Fibroblast of the aortic adventitia (primary cell): ENCODE measurements at regions not wholly inside any gene's neighbourhood (a gene's known extent, or its start where the extent isn't known, plus 50 kb on each side); places are given as distances from the start of the nearest gene placed in this dataset.

Experiments used
- DNase-seq: peaks from one replicate; pipeline ENCODE4 v3.0.0-alpha.2; 2010; ENCODE audit warnings: low read depth
- H3K4me3 ChIP-seq: 2 replicates; pipeline ENCODE4 v1.5.1; 2011; ENCODE audit warnings: low read depth, mild to moderate bottlenecking, control low read depth, low read length, moderate library complexity
- CTCF ChIP-seq: IDR thresholded peaks from 2 replicates; pipeline ENCODE4 v1.5.1; 2011; ENCODE audit warnings: mild to moderate bottlenecking, low read length, control low read depth, inconsistent platforms; ENCODE audit not compliant: insufficient read depth

GRCh38 chr3:117881210-117881609, 1153.4 kb downstream of the IGSF11 start:
- no peak for TF ChIP-seq CTCF
- no peak for DNase-seq
- H3K4me3 ChIP-seq, result no peak overlapping the region

- H3K4me3 ChIP-seq, result no peak overlapping the region
- peak; percentile 37 for DNase-seq
- no peak for TF ChIP-seq CTCF
These were observed 1149.6 kb downstream of the IGSF11 start for GRCh38 chr3:117885011-117885441.

- TF ChIP-seq CTCF, result no peak
- no peak overlapping the region for H3K4me3 ChIP-seq
- DNase-seq, result peak; percentile 13
These were observed 1148.5 kb downstream of the IGSF11 start for GRCh38 chr3:117886147-117886546.

- DNase-seq, result no peak
- no peak for TF ChIP-seq CTCF
- no peak overlapping the region for H3K4me3 ChIP-seq
These were observed 1147.6 kb downstream of the IGSF11 start for GRCh38 chr3:117887031-117887430.

- TF ChIP-seq CTCF, result no peak
- H3K4me3 ChIP-seq, result no peak overlapping the region
- peak; percentile 32 for DNase-seq
These were observed 1146.7 kb downstream of the IGSF11 start for GRCh38 chr3:117887901-117888300.

GRCh38 chr3:117892431-117892841, 1142.2 kb downstream of the IGSF11 start:
- H3K4me3 ChIP-seq, result no peak overlapping the region
- TF ChIP-seq CTCF, result no peak
- peak; percentile 71 for DNase-seq

GRCh38 chr3:117893001-117893400, 1141.6 kb downstream of the IGSF11 start:
- no peak overlapping the region for H3K4me3 ChIP-seq
- peak; percentile 45 for DNase-seq
- TF ChIP-seq CTCF, result no peak
